ENCODE measurements at regions not wholly inside any gene's neighbourhood (a gene's known extent, or its start where the extent isn't known, plus 50 kb on each side); places are given as distances from the start of the nearest gene placed in this dataset.

DNA sequence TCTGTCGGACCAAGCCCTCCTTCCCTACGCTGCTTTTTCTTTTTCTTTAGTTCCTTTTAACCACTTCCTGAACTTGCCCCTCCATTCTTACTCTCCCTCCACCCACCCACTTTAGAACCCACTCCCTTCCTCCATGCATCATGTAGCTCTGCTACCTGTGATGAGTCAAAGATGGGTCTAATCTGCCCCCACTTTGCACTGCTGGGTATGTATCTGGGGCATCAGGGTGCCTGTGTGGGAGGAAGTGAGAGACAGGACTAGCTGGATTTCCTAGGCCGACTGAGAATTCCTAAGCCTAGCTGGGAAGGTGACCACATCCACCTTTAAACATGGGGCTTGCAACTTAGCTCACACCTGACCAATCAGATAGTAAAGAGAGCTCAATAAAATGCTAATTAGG lies 157.7 kb downstream of the SEC16B start:
- no peaks in the 10 kb centered on the region for H3K4me1 ChIP-seq (ENCODE audit: control insufficient read depth in 4 of 4, insufficient read depth in 4 of 4, low read length in 3 of 4)
- DNase-seq (ENCODE audit: low spot score) = no peak
- H3K4me3 ChIP-seq (ENCODE audit: low read depth in 1 of 3, low read length in 3 of 3) = no peak overlapping the region
- H3K36me3 ChIP-seq (ENCODE audit: control insufficient read depth in 4 of 4, insufficient read depth in 3 of 4, low read depth in 1 of 4, low read length in 3 of 4) = no peaks in the 10 kb centered on the region
- TF ChIP-seq ZBTB33 (IDR thresholded peaks at IDR 0.05) (no peak), GABPA (IDR thresholded peaks at IDR 0.05 in 1 of 2, conservative IDR thresholded peaks at IDR 0.05 in 1 of 2) (no peak), YY1 (IDR thresholded peaks at IDR 0.05) (no peak), FOXA1 (IDR thresholded peaks at IDR 0.05) (no peak), TAF1 (conservative IDR thresholded peaks at IDR 0.05) (no peak), SP1 (IDR thresholded peaks at IDR 0.05) (no peak), FOXA2 (IDR thresholded peaks at IDR 0.05) (no peak), HNF4G (IDR thresholded peaks at IDR 0.05) (no peak)
- no peak overlapping the region for H3K9ac ChIP-seq (ENCODE audit: low read depth in 1 of 2, low read length in 2 of 2)
- WGBS = 79% methylated on average over 3 of the region's 3 CpGs
- peaks cover 0 to 4% (median 0%) of the 10 kb centered on the region in 4 donors for H3K27me3 ChIP-seq (ENCODE audit: control insufficient read depth in 4 of 4, insufficient read depth in 4 of 4, low read length in 3 of 4)
- H3K27ac ChIP-seq (ENCODE audit: low read depth in 1 of 2, low read length in 2 of 2) = no peak overlapping the region
- H3K9me3 ChIP-seq (ENCODE audit: control insufficient read depth in 4 of 4, low read length in 3 of 4) = peaks cover 0 to 4% (median 2%) of the 10 kb centered on the region in 4 donors

DNA sequence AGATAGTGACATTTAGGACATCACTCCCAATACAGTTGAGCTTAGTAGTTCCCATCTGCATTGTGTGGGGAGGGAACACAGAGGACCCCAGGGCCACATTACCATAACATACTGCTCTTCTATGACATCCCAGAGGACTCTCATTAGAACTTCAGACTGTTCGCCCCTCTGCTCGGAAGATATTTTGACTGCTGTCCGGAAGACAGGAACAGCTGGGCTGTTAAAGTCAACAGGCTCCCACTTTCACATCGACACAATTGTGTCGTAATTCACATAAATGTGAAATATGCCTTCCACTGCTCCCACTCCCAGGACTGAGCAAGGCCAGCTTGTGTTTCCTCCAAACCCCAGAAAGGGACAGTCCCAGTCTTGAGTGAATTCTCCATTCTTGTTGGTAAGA lies 158.4 kb downstream of the SEC16B start:
- Histone ChIP-seq H3K36me3 (ENCODE audit: control insufficient read depth in 4 of 4, insufficient read depth in 3 of 4, low read depth in 1 of 4, low read length in 3 of 4) (no peaks in the 10 kb centered on the region), H3K27ac (ENCODE audit: low read depth in 1 of 2, low read length in 2 of 2) (no peak overlapping the region), H3K4me3 (ENCODE audit: low read depth in 1 of 3, low read length in 3 of 3) (no peak overlapping the region), H3K4me1 (ENCODE audit: control insufficient read depth in 4 of 4, insufficient read depth in 4 of 4, low read length in 3 of 4) (no peaks in the 10 kb centered on the region), H3K9ac (ENCODE audit: low read depth in 1 of 2, low read length in 2 of 2) (no peak overlapping the region), H3K9me3 (ENCODE audit: control insufficient read depth in 4 of 4, low read length in 3 of 4) (peaks cover 0 to under 1% (median under 1%) of the 10 kb centered on the region in 4 donors), H3K27me3 (ENCODE audit: control insufficient read depth in 4 of 4, insufficient read depth in 4 of 4, low read length in 3 of 4) (peaks cover 0 to 4% (median 0%) of the 10 kb centered on the region in 4 donors)
- 78% methylated on average over 5 of the region's 5 CpGs for WGBS
- TF ChIP-seq RXRA (IDR thresholded peaks at IDR 0.05) (no peak), HNF4G (IDR thresholded peaks at IDR 0.05) (no peak), YY1 (IDR thresholded peaks at IDR 0.05) (no peak), TAF1 (conservative IDR thresholded peaks at IDR 0.05) (no peak), SP1 (IDR thresholded peaks at IDR 0.05) (no peak), JUND (IDR thresholded peaks at IDR 0.05) (no peak), ZBTB33 (IDR thresholded peaks at IDR 0.05) (no peak), RAD21 (IDR thresholded peaks at IDR 0.05) (no peak), CTCF (IDR thresholded peaks at IDR 0.05; ENCODE audit: low read depth, low read length, missing input control) (no peak), EGR1 (IDR thresholded peaks at IDR 0.05; ENCODE audit: low read depth in 2 of 2) (no peak), FOXA2 (IDR thresholded peaks at IDR 0.05) (no peak)
- TF ChIP-seq, protein P1, sequence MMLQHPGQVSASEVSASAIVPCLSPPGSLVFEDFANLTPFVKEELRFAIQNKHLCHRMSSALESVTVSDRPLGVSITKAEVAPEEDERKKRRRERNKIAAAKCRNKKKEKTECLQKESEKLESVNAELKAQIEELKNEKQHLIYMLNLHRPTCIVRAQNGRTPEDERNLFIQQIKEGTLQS (IDR thresholded peaks at IDR 0.05) = no peak
- TF ChIP-seq, protein P2, sequence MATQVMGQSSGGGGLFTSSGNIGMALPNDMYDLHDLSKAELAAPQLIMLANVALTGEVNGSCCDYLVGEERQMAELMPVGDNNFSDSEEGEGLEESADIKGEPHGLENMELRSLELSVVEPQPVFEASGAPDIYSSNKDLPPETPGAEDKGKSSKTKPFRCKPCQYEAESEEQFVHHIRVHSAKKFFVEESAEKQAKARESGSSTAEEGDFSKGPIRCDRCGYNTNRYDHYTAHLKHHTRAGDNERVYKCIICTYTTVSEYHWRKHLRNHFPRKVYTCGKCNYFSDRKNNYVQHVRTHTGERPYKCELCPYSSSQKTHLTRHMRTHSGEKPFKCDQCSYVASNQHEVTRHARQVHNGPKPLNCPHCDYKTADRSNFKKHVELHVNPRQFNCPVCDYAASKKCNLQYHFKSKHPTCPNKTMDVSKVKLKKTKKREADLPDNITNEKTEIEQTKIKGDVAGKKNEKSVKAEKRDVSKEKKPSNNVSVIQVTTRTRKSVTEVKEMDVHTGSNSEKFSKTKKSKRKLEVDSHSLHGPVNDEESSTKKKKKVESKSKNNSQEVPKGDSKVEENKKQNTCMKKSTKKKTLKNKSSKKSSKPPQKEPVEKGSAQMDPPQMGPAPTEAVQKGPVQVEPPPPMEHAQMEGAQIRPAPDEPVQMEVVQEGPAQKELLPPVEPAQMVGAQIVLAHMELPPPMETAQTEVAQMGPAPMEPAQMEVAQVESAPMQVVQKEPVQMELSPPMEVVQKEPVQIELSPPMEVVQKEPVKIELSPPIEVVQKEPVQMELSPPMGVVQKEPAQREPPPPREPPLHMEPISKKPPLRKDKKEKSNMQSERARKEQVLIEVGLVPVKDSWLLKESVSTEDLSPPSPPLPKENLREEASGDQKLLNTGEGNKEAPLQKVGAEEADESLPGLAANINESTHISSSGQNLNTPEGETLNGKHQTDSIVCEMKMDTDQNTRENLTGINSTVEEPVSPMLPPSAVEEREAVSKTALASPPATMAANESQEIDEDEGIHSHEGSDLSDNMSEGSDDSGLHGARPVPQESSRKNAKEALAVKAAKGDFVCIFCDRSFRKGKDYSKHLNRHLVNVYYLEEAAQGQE (IDR thresholded peaks at IDR 0.05) = no peak
- no peak for DNase-seq (ENCODE audit: low spot score)
